NB4 (cell line): ENCODE measurements at regions not wholly inside any gene's neighbourhood (a gene's known extent, or its start where the extent isn't known, plus 50 kb on each side); places are given as distances from the start of the nearest gene placed in this dataset.

Source experiments
- POLR2A ChIP-seq: IDR thresholded peaks from 2 replicates; pipeline ENCODE4 v1.6.1; 2011; ENCODE audit warnings: mild to moderate bottlenecking; ENCODE audit not compliant: insufficient read length; ENCODE audit errors: extremely low read depth
- TF ChIP-seq, protein P1 (sequence below): IDR thresholded peaks from one replicate; pipeline ENCODE4 v1.5.1; 2012; ENCODE audit warnings: low read depth, low read length

DNA sequence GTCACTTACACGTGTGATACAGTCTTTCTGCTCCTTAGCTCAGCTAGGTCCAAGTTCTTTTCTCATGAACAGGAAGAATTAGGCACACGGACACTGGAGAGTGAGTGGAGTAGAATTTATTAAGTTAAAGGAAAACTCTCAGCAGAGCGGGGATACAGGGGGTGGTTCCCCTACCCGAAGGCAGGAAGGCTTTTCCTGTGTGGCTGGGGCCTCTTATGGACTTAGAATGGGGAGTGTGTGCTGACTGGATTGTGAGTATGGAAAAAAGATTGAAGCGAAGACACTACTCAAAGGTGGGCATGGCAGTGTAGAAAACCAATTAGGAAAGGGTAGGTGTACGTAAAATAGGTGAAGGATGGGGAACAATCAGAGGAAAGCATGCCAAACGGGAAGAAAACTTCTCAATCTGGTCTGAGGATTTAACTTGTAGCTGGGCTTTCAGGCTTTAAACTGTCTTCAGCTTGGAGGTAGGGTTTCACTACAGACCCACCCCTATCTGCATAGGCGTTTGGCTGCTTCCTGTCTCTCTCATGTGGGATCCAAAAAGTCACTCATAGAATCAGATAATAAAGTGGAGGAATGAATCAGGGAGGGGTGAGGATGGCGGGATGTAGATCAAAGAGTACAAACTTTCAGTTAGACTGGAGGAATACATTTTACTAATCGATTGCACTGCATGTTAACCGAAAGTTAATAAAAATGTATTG lies 104.2 kb downstream of the ANKRD7 start:
- TF ChIP-seq, protein P1, sequence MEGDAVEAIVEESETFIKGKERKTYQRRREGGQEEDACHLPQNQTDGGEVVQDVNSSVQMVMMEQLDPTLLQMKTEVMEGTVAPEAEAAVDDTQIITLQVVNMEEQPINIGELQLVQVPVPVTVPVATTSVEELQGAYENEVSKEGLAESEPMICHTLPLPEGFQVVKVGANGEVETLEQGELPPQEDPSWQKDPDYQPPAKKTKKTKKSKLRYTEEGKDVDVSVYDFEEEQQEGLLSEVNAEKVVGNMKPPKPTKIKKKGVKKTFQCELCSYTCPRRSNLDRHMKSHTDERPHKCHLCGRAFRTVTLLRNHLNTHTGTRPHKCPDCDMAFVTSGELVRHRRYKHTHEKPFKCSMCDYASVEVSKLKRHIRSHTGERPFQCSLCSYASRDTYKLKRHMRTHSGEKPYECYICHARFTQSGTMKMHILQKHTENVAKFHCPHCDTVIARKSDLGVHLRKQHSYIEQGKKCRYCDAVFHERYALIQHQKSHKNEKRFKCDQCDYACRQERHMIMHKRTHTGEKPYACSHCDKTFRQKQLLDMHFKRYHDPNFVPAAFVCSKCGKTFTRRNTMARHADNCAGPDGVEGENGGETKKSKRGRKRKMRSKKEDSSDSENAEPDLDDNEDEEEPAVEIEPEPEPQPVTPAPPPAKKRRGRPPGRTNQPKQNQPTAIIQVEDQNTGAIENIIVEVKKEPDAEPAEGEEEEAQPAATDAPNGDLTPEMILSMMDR: no peak
- no peak for TF ChIP-seq POLR2A
